ENCODE measurements at regions not wholly inside any gene's neighbourhood (a gene's known extent, or its start where the extent isn't known, plus 50 kb on each side); places are given as distances from the start of the nearest gene placed in this dataset.
A peak's percentile ranks its signal among the peaks of the same experiment; 100 is the strongest.

- no peak for DNase-seq (ENCODE audit: low read depth)
Observed at GRCh38 chr5:33284681-33285080, 156.1 kb upstream of the TARS1 start.

GRCh38 chr5:33287242-33287641 lies 153.5 kb upstream of the TARS1 start:
- DNase-seq (ENCODE audit: low read depth), result no peak

DNA sequence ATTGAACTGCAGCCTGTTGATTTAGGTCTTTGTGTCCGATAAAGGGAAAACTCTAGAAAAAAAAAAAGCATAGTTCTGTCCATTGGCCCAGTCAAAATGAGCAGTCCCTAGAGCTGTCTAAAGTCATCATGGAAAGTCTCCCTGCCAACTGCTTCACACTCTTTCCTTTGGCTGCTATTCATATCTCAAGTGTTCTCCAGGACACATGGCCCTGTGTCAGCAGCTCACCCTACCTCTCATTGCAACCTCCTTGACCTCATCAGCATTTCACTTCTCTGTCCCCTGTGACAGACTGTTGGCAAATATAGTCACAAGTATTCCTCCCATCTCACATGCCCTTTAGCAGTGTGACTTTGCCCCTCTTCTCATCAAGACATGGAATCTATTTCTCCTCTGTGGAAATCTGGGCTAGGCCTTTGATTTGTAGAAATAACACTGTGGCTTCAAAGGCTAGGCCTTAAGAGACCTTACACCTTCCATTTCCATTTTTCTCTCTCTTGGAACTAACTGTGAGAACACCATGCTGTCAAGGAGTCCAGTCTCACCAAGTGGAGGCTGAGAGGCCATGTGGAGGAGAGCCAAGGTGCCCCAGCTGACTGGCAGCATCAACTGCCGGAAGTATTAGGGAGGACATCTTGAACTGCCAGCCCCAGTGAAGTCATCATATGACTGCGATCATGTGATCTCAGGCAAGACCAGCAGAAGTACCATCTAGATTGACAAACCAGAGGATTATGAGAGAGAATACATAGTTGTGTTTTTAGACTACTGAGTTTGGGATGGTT lies 149.4 kb upstream of the TARS1 start:
- DNase-seq (ENCODE audit: low read depth), result no peak

DNA sequence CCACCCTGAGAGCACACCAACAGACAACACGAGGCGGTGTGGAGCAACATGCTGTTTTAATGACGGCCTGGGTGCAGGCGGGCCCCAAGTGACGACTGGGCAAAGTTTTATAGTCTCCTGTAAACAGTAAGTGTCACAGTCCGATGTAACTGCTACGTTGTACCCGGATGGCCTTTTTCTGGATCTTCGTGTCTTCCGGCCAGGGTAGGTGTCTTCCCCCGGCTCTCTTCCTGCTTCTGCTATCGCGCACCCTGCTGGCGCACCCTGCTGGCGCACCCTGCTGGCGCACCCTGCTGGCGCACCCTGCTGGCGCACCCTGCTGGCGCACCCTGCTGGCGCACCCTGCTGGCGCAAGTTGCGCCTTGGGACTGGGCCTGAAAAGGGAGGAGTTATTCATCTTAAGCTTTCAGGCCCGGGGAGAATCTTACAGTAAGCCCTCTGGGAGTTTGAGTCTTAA lies 143.0 kb upstream of the TARS1 start:
- no peak for DNase-seq (ENCODE audit: low read depth)

DNA sequence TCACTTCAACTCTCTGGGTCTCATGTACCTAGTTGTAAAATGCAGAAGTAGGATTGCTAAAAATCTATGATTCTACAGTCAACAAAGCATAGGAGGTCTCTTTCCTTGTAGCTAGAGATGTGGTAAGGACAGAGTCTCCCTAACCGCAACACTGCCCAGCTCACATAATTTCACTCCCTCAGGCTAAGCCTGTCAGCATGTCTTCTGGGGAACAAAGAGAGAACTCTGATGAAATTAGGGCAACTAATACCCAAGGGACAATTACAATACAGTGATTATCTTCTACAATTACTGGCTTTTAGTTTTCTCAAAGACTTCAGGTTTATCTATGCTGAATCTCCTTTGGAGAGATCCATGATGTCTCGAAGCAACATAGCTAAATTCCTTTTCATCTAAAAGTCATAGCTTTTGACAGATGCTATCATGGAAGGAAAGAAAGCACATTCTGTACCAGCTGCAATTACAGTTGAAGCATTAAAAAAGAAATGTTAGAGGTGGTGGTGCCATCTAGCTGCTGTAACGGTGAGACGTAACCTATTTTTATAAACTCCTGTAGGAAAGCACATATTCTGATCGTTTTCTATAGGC lies 141.1 kb upstream of the TARS1 start:
- peak; percentile 42 for DNase-seq (ENCODE audit: low read depth)

DNA sequence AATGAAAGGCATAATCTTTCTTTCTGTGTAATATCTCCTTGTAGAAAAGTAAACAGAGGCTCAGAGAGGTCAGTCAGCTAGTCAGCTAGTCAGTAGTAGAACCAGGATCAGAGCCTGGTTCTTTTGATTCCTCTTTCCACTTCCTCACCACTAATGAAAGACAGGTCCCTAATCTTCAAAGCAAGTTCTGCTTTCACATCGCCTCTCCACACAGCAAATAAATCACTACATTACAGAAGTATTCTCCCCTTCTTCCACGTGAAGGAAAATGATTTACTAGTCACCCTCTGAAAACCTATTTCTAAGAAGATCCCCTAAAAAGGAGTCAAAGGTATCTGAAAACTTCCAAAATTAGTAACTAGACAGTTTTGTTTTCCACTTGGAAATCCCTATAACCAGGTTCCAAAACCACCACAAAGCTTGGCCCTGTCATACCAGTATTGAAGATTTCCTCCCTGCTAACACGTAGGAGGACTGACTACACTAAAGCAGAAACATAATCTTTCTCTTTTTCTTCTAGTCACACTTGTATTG lies 140.5 kb upstream of the TARS1 start:
- no peak for DNase-seq (ENCODE audit: low read depth)

DNA sequence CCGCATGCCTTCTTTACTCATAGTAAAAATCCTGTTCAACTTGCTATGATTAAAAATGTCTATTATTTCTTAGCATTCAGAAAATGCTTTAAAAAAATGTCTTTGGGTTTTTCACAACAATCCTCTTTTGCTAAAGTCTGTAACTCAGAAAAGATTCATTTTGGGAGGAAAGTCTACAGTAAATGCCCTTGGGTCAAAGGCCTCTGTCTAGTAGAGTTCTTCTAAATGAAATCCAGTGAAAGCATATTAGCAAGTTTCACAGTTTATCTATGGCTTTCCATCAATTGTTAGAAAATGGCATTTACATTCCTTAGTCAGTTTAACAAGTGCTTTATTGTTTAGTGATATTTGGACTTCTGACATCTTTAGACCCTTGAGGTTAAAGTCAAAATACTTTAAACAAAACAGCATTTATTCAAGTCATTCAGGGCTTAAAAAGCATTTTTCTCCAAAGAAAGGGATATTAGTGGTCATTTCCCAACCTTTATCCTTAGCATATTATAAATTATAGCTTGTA lies 137.1 kb upstream of the TARS1 start:
- no peak for DNase-seq (ENCODE audit: low read depth)

- DNase-seq (ENCODE audit: low read depth), result no peak
Observed at GRCh38 chr5:33304601-33305000, 136.2 kb upstream of the TARS1 start.

GRCh38 chr5:33305572-33305971 lies 135.2 kb upstream of the TARS1 start:
- no peak for DNase-seq (ENCODE audit: low read depth)

DNA sequence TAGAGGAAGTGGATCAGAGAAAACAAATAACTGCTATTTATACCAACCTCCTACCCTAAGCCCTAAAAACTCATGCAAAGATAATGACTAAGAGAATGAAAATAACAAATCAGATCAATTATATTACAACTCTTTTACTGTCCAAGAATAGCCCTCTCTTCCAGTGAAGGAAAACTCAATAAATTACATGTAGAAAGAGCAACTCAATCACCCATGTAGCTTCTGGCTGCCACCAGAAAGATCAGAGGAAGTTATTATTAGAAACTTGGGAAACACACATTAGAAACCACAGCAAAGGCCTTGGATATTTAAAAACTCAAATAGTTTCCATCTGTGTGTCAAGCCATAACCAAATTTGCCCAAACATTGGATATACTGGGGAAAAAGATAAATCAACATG lies 134.0 kb upstream of the TARS1 start:
- no peak for DNase-seq (ENCODE audit: low read depth)

DNA sequence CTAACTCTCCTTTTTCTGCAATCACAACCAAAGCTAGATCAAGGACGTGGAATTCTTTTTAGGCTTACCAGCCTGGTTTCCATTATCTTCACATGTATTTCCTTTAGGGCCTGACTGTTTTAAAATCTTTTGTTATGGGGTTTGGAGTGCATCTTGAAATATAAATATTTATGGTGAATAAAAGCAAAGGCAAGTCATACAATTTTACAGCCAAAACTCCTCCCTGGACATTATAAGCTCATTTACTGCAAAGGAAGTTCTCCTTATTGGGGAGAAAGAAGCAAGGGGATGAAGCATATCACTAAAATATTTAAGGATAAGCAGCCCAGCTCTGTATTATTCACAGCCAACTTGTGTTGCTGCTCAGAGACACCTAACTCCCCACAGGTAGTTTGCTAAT lies 132.2 kb upstream of the TARS1 start:
- no peak for DNase-seq (ENCODE audit: low read depth)

- no peak for DNase-seq (ENCODE audit: low read depth)
Observed at GRCh38 chr5:33309068-33309467, 131.7 kb upstream of the TARS1 start.

DNA sequence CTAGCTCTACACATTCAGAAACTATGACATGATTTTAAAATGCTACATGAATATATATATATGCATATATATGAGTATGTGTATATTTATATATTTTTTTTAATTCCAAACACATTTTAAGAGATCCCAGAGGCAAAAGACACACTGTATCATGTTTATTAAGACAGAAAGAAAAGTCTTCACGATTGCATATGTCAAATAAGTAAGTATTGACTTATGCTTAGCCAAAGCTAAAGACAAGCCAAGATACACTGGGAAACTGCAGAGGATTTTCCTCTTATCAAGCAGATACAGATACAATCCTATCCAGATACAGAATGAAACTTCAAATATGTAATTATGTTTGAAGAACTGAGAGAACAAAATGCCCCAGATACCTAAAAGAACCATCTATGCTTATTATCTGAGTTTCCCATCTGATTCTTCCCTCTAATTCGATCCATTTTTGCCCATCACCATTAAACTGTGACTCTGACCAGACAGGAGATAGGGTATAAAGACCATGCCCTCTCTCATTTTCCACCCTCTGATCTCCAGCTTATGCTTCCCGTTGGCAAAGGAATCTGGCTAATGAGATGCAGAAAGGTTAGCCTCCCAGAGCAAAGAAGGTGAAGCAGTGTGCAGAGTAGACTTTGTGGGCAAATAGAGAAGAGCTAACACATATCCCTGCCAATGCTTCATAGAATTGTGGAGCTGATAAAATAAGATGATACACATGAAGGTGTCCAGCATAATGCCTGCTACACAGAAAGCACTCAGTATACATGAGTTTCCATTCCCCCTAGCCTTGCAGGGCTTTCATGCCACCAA lies 131.0 kb upstream of the TARS1 start:
- no peak for DNase-seq (ENCODE audit: low read depth)

DNA sequence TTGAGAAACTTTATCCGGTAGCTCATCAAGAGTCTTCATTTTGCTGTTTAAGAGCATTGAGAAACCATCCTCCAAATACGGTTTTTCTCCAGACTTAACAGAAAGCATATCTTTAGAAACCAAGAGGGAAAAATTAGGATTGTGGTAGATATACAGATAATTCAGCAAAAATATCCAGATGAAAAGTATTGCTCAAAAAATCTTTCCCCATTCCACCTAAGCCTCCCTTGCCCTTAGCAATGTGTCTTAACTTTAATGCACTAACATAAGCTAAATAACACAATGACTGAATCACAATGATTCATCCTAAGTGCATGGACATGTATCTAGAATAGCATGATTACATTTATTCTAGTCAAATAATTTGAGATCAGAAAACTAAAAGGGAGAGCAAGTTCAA lies 130.3 kb upstream of the TARS1 start:
- peak; percentile 3 for DNase-seq (ENCODE audit: low read depth)

DNA sequence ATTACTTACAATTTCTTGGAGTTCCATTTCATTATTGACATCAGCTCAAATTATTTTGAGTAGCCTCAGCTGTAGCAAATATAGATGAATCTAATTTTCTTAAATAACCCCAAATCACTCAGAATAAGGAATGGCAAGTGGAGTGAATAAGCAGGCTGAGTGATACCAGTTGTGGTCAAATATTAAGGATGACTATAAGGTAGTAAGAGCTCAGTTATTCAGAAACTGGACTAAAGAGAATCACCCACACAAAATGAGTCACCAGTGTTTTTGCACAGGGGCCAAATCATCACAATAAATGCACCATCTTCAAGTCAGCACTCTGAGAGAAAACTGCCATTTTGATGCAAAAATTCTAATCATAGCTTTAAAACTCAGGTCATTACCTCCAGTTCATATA lies 128.9 kb upstream of the TARS1 start:
- DNase-seq (ENCODE audit: low read depth), result peak; percentile 48

DNA sequence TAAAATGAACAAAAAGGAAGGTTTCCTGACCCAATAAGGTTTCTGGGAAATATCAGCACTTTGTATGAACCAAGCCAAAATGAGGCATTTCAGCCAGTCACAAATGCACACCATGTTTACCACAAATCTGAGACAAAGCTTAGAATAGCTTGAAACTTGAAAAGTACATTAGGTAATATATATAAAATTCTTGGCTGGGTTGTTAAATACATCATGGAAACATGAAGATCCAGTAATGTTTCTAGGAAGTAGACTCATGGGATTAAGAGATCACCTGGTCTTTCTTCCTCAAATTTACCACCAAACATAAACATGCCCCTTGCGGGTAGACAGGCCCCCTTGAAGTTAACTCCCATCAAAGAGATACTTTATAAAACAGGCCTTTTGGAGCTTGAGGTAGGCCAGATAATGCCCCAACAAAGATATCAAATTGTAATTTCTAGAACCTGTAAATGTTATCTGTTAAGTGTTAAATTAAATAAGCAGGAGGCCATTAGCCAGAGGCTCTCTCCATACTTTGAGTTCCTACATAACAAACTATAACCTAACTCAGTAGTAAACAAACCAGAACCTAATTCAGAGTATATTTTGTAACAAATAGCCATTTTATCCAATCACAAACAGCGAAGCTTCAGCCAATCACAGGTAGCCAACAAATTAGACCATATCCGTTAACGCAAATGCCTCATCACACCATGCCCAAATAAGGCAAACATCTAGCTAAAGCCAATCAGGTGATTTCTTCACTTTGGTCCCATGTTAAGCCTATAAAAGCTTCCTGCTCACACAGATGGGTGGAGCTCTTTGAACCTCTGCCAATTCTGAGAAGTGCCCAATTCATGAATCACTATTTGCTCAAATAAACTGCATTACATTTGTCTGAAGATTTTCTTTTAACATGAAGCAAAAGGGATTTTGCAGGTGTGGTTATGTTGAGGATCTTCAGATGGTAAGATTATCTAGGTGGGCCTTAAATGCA lies 127.9 kb upstream of the TARS1 start:
- DNase-seq (ENCODE audit: low read depth), result peak; percentile 61

- no peak for DNase-seq (ENCODE audit: low read depth)
Observed at GRCh38 chr5:33315189-33315588, 125.6 kb upstream of the TARS1 start.

DNA sequence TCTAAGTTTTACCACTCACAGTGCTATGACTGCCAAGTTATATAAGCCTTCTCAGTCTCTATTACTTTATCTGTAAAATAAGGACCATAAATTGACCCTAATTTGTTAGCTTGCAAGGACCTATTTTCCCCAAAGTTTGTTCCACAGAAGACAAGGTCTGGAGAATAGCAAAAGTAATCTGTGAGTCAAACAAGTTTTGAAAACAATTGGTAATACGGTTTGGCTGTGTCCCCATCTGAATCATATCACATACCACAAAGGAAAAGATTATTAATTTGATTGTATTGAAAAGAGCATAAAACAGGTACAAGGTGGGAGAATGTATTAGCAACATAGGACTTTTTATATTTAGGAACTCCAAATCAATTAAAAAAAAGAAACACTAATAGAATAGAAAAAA lies 124.0 kb upstream of the TARS1 start:
- DNase-seq (ENCODE audit: low read depth), result no peak

DNA sequence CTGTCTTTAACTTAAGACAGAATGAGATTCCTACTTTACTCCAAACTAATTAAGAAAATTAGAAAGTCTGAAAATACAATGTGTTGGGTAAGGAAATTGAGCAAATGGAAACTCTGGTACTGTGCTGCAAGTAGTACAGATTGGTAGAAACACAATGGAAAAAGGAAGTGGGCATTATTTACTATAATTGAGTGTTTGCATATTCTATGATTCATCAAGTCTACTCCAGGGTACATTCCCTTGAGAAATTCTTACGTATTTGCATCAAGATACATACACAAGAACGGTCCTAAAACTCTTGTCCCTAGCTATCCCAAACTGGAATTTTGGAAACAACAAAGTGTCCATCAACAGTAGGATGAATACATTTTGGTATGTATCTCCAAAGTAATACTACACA lies 123.5 kb upstream of the TARS1 start:
- DNase-seq (ENCODE audit: low read depth), result no peak

GRCh38 chr5:33319151-33319550 lies 121.6 kb upstream of the TARS1 start:
- DNase-seq (ENCODE audit: low read depth), result no peak

DNA sequence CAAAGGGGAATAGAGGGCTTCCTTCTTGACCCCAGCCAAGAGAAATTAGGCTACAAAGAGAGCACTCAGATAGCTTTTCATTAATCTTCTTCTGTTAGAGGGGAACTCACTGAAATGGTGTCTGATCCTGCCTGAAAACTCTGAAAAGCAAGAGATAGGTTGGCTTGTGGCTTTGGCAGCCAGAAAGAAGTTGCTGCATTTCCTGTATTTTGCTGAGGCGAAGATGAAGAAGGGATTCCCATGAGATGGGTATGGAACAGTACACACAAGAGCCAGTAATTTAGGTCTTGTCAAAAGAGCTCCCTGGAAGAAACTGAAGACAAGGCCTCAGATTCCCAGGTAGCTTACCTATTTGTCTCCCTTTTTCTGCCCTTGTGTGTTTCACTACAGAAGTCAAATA lies 120.9 kb upstream of the TARS1 start:
- DNase-seq (ENCODE audit: low read depth), result no peak
